IMR-90 (cell line): ENCODE measurements at regions not wholly inside any gene's neighbourhood (a gene's known extent, or its start where the extent isn't known, plus 50 kb on each side); places are given as distances from the start of the nearest gene placed in this dataset.
"Not testable (repeated sequence)": the region's sequence is repeated elsewhere in the genome, so short reads cannot be mapped to it uniquely, and the experiment has no call there.

Experiments
- ATAC-seq: fragments of 200-7000 bp; cut with Tn5 transposase; 2 replicates; pipeline ENCODE4 v1.9.1; 2020; ENCODE audit warnings: low read depth, mild to moderate bottlenecking, moderate library complexity
- BruUV-seq: library from RNA; stranded (reverse); fragments of 400-500 nt; replicated peaks from 2 replicates; lab custom pipeline; 2021; lab: Mats Ljungman, UMichigan
- CTCF ChIA-PET: fragments of 300-600 bp; formaldehyde crosslinking; extraction: SDS; loops from one replicate; lab custom pipeline; 2021; ENCODE audit warnings: antibody characterized with exemption; lab: Yijun Ruan, JAX
- POLR2A ChIA-PET: fragments of 300-600 bp; sonication (Branson Sonifier 250); formaldehyde crosslinking; loops from one replicate; lab custom pipeline; 2022; ENCODE audit warnings: antibody characterized with exemption; ENCODE audit not compliant: unreplicated experiment; lab: Charles Lee
- DNase-seq: peaks from one replicate; pipeline ENCODE4 v3.0.0; 2013
- H2AFZ ChIP-seq: replicated peaks from 2 replicates; pipeline ENCODE3; 2013; ENCODE audit warnings: low read length, mild to moderate bottlenecking; ENCODE audit not compliant: poor library complexity
- H2AK5ac ChIP-seq: 2 replicates; pipeline ENCODE4 v1.6.1; 2013; ENCODE audit warnings: low read depth, low read length, inconsistent platforms
- H2AK9ac ChIP-seq: replicated peaks from 2 replicates; pipeline ENCODE3; 2013; ENCODE audit warnings: mild to moderate bottlenecking, low read depth, low read length, moderate library complexity; ENCODE audit not compliant: poor library complexity
- H2BK120ac ChIP-seq: 2 replicates; pipeline ENCODE4 v1.6.1; 2013; ENCODE audit warnings: low read depth, low read length, inconsistent platforms
- H2BK15ac ChIP-seq: 3 replicates; pipeline ENCODE4 v1.6.1; 2013; ENCODE audit warnings: low read depth, low read length, inconsistent platforms
- H2BK20ac ChIP-seq: 2 replicates; pipeline ENCODE4 v1.6.1; 2013; ENCODE audit warnings: low read depth, mild to moderate bottlenecking, inconsistent platforms, low read length, moderate library complexity
- H2BK5ac ChIP-seq: 2 replicates; pipeline ENCODE4 v1.6.1; 2013; ENCODE audit warnings: mild to moderate bottlenecking, low read depth, low read length, inconsistent platforms; ENCODE audit not compliant: poor library complexity, severe bottlenecking
- H3K14ac ChIP-seq: replicated peaks from 2 replicates; pipeline ENCODE4 v1.6.1; 2013; ENCODE audit warnings: low read depth, low read length, inconsistent platforms
- H3K18ac ChIP-seq: 2 replicates; pipeline ENCODE4 v1.6.1; 2013; ENCODE audit warnings: low read depth, low read length, control low read depth
- H3K23ac ChIP-seq: 2 replicates; pipeline ENCODE4 v1.6.1; 2013; ENCODE audit warnings: low read depth, low read length, inconsistent platforms
- H3K27ac ChIP-seq: 2 replicates; pipeline ENCODE4 v1.5.1; 2013; ENCODE audit warnings: mild to moderate bottlenecking, control low read depth, low read length; ENCODE audit not compliant: insufficient read depth
- H3K27me3 ChIP-seq: 2 replicates; pipeline ENCODE4 v1.6.1; 2013; ENCODE audit warnings: low read length; ENCODE audit not compliant: control insufficient read depth, insufficient read depth
- H3K36me3 ChIP-seq: 2 replicates; pipeline ENCODE4 v1.6.1; 2013; ENCODE audit warnings: low read length, mixed read lengths; ENCODE audit not compliant: control insufficient read depth, insufficient read depth
- H3K4ac ChIP-seq: 2 replicates; pipeline ENCODE4 v1.6.1; 2013; ENCODE audit warnings: low read depth, low read length, inconsistent platforms
- H3K4me1 ChIP-seq: 2 replicates; pipeline ENCODE4 v1.6.1; 2013; ENCODE audit warnings: low read length, mixed read lengths; ENCODE audit not compliant: control insufficient read depth, insufficient read depth
- H3K4me2 ChIP-seq: 2 replicates; pipeline ENCODE4 v1.6.1; 2013; ENCODE audit warnings: low read depth, mild to moderate bottlenecking, control low read depth, low read length, moderate library complexity
- H3K4me3 ChIP-seq: 2 replicates; pipeline ENCODE4 v1.5.1; 2013; ENCODE audit warnings: low read depth, mild to moderate bottlenecking, control low read depth, low read length, moderate library complexity; ENCODE audit not compliant: insufficient read depth
- H3K56ac ChIP-seq: 2 replicates; pipeline ENCODE4 v1.6.1; 2013; ENCODE audit warnings: low read length, inconsistent platforms; ENCODE audit not compliant: insufficient read depth; ENCODE audit errors: extremely low read depth
- H3K79me1 ChIP-seq, 2 experiments: 2 replicates each; pipeline ENCODE4 v1.6.1; 2013; ENCODE audit warnings: low read length in 2 of 2, inconsistent platforms in 1 of 2, low read depth in 1 of 2
- H3K9ac ChIP-seq: 2 replicates; pipeline ENCODE4 v1.6.1; 2013; ENCODE audit warnings: low read depth, low read length, control low read depth
- H3K9me1 ChIP-seq: 2 replicates; pipeline ENCODE4 v1.6.1; 2013; ENCODE audit warnings: low read length, inconsistent platforms; ENCODE audit not compliant: insufficient read depth
- H3K9me3 ChIP-seq: 2 replicates; pipeline ENCODE4 v1.6.1; 2013; ENCODE audit warnings: low read length; ENCODE audit not compliant: control insufficient read depth, insufficient read depth
- H4K20me1 ChIP-seq: 2 replicates; pipeline ENCODE4 v1.6.1; 2013; ENCODE audit warnings: low read length, inconsistent platforms; ENCODE audit not compliant: insufficient read depth
- H4K5ac ChIP-seq: 2 replicates; pipeline ENCODE4 v1.6.1; 2013; ENCODE audit warnings: mild to moderate bottlenecking, low read depth, low read length, control low read depth
- H4K8ac ChIP-seq, 2 experiments: 2 replicates each; pipeline ENCODE4 v1.6.1; 2013; ENCODE audit warnings: low read depth in 2 of 2, low read length in 2 of 2, control low read depth in 1 of 2, inconsistent platforms in 1 of 2
- H4K91ac ChIP-seq: 2 replicates; pipeline ENCODE4 v1.6.1; 2013; ENCODE audit warnings: low read depth, low read length, inconsistent platforms; ENCODE audit not compliant: insufficient read depth
- WGBS, 2 experiments: methylation state at CpG; one replicate each; pipeline versions ENCODE4 v1.1.5 to v1.1.7; 2013; ENCODE audit warnings: missing lambda C conversion rate in 2 of 2; ENCODE audit not compliant: insufficient read length in 1 of 2; ENCODE audit errors: extremely low coverage in 2 of 2; 5-methylcytosine and 5-hydroxymethylcytosine counted together
- dilution Hi-C: fragments of 300-500 bp; cut with HindIII; formaldehyde crosslinking; loops from one replicate; pipeline ENCODE4 v1.14.3; 2018; ENCODE audit warnings: low sequenced_read_pairs; ENCODE audit not compliant: unreplicated experiment
- in situ Hi-C: fragments of 300-500 bp; cut with MboI; formaldehyde crosslinking; loops from 3 replicates; pipeline ENCODE4 v1.14.3; 2019; ENCODE audit warnings: low sequenced_read_pairs, inconsistent platforms, mixed read lengths
- intact Hi-C: fragments of 100-400 bp; cut with micrococcal nuclease; formaldehyde crosslinking; loops from 2 replicates; pipeline ENCODE4 v1.10.0; 2022

DNA sequence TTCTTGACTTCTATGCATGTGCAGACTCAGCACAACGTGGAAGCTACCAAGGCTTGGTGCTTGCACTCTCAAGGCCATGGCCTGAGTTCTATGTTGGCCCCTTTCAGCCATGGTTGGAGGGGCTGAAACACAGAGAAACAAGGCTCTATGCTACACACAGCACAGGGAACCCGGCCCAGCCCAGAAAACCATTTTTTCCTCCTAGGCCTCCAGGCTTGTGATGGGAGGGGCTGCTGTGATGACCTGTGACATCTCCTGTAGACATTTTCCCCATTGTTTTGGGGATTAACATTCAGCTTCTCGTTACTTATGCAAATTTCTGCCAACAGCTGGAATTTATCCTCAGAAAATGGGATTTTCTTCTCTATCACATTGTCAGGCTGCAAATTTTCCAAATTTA, 678.7 kb downstream of the KCNJ18 start:
- H3K79me1 ChIP-seq, H3K4me1 ChIP-seq, H3K9me1 ChIP-seq, H3K36me3 ChIP-seq, H3K4ac ChIP-seq, POLR2A ChIA-PET, DNase-seq, H3K56ac ChIP-seq, H3K4me2 ChIP-seq, H3K9me3 ChIP-seq, in situ Hi-C loops, H4K8ac ChIP-seq, H3K27ac ChIP-seq, ATAC-seq, H4K20me1 ChIP-seq, H3K23ac ChIP-seq, H2BK5ac ChIP-seq, H2BK20ac ChIP-seq, dilution Hi-C loops, H2AFZ ChIP-seq, H3K27me3 ChIP-seq, H2AK9ac ChIP-seq, H3K14ac ChIP-seq, H2BK120ac ChIP-seq, H3K18ac ChIP-seq, CTCF ChIA-PET, intact Hi-C loops, H2AK5ac ChIP-seq, H2BK15ac ChIP-seq, H4K91ac ChIP-seq, H3K4me3 ChIP-seq, H4K5ac ChIP-seq, H3K9ac ChIP-seq, BruUV-seq: not testable (repeated sequence)
- WGBS, 2 experiments, result no CpG with 5 or more reads among the region's 3 CpGs
